GM21381 (cell line): ENCODE measurements at regions not wholly inside any gene's neighbourhood (a gene's known extent, or its start where the extent isn't known, plus 50 kb on each side); places are given as distances from the start of the nearest gene placed in this dataset.

ENCODE experiments used
- ATAC-seq: cut with Tn5 transposase; IDR thresholded peaks from one replicate; pipeline ENCODE4 v1.9.1; 2021; ENCODE audit warnings: mild to moderate bottlenecking, moderate library complexity; ENCODE audit not compliant: unreplicated experiment

GRCh38 chr4:162659716-162660115 lies 495.9 kb upstream of the FSTL5 start:
- no peak for ATAC-seq

GRCh38 chr4:162657966-162658365 lies 494.2 kb upstream of the FSTL5 start:
- ATAC-seq = no peak

- ATAC-seq = no peak
Measured at GRCh38 chr4:162650166-162650565, 486.4 kb upstream of the FSTL5 start.

- ATAC-seq = no peak
Measured at GRCh38 chr4:162645381-162645780, 481.6 kb upstream of the FSTL5 start.

GRCh38 chr4:162644346-162644745 lies 480.5 kb upstream of the FSTL5 start:
- ATAC-seq = no peak

- ATAC-seq = no peak
Measured at GRCh38 chr4:162640152-162640551, 476.4 kb upstream of the FSTL5 start.

GRCh38 chr4:162634390-162634789 lies 470.6 kb upstream of the FSTL5 start:
- no peak for ATAC-seq

GRCh38 chr4:162622664-162623063 lies 458.9 kb upstream of the FSTL5 start:
- no peak for ATAC-seq

- no peak for ATAC-seq
Measured at GRCh38 chr4:162610116-162610515, 446.3 kb upstream of the FSTL5 start.

- ATAC-seq = no peak
Measured at GRCh38 chr4:162586266-162586665, 422.5 kb upstream of the FSTL5 start.

GRCh38 chr4:162582180-162582579 lies 418.4 kb upstream of the FSTL5 start:
- no peak for ATAC-seq

- ATAC-seq = no peak
Measured at GRCh38 chr4:162565730-162566129, 401.9 kb upstream of the FSTL5 start.

- no peak for ATAC-seq
Measured at GRCh38 chr4:162560073-162560472, 396.3 kb upstream of the FSTL5 start.

GRCh38 chr4:162557516-162558106 lies 393.8 kb upstream of the FSTL5 start:
- no peak for ATAC-seq

- ATAC-seq = no peak
Measured at GRCh38 chr4:162535121-162535520, 371.3 kb upstream of the FSTL5 start.

- ATAC-seq = no peak
Measured at GRCh38 chr4:162523171-162523570, 359.4 kb upstream of the FSTL5 start.

GRCh38 chr4:162522724-162523123 lies 358.9 kb upstream of the FSTL5 start:
- ATAC-seq = no peak

- ATAC-seq = no peak
Measured at GRCh38 chr4:162510937-162511336, 347.1 kb upstream of the FSTL5 start.

- ATAC-seq = no peak
Measured at GRCh38 chr4:162510115-162510514, 346.3 kb upstream of the FSTL5 start.

GRCh38 chr4:162509333-162509732 lies 345.5 kb upstream of the FSTL5 start:
- no peak for ATAC-seq

GRCh38 chr4:162506253-162506652 lies 342.5 kb upstream of the FSTL5 start:
- no peak for ATAC-seq

GRCh38 chr4:162503868-162504267 lies 340.1 kb upstream of the FSTL5 start:
- ATAC-seq = no peak

- ATAC-seq = no peak
Measured at GRCh38 chr4:162502109-162502508, 338.3 kb upstream of the FSTL5 start.
